Fibroblast of mammary gland (primary cell): ENCODE measurements at regions not wholly inside any gene's neighbourhood (a gene's known extent, or its start where the extent isn't known, plus 50 kb on each side); places are given as distances from the start of the nearest gene placed in this dataset.
"Not testable (repeated sequence)": the region's sequence is repeated elsewhere in the genome, so short reads cannot be mapped to it uniquely, and the experiment has no call there.

ENCODE experiments used
- DNase-seq: peaks from one replicate; pipeline ENCODE4 v3.0.0-alpha.2; 2010; ENCODE audit warnings: low read depth
- H3K4me3 ChIP-seq: 2 replicates; pipeline ENCODE4 v1.5.1; 2011; ENCODE audit warnings: low read depth, mild to moderate bottlenecking, low read length, moderate library complexity; ENCODE audit not compliant: control insufficient read depth
- CTCF ChIP-seq: conservative IDR thresholded peaks from 2 replicates; pipeline ENCODE4 v1.5.1; 2011; ENCODE audit warnings: low read depth, low read length, inconsistent platforms; ENCODE audit not compliant: control insufficient read depth, insufficient read depth

DNA sequence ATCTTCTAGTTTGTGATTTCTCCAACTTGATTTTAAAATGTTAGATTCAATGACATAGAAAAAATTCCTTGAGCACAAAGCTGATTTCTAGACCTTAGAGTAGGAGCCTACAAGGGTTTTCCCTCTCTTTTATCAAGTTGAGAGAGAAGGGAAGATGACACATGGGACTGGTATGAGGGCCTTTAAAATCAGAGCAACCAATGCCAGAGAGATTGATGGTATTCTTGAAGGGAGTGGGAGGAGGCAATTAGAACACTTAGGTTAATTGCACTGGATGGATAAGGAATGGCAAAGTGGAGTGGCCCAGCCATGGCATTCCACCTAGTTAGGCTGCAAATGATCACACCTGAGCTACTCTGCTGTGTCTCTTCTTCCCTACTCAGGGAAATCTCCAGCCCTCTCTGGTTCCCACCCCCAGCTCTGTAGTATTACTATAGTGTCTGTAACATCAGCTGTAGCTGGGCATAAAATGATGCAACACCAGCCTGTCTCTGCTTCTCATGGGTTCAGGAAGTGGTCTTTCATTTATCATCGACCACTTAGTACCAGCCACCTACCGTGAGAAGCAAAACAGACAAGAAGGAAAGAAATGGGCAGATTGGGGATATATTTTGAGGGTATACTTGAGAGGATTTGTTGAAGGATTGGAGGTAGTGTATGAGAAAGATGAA lies 333.6 kb downstream of the DLEU7 start:
- no peak for TF ChIP-seq CTCF
- no peak overlapping the region for H3K4me3 ChIP-seq
- no peak for DNase-seq

GRCh38 chr13:50510885-50511545 lies 332.5 kb downstream of the DLEU7 start:
- H3K4me3 ChIP-seq: not testable (repeated sequence)
- DNase-seq: peak; percentile 28

- no peak overlapping the region for H3K4me3 ChIP-seq
- TF ChIP-seq CTCF: no peak
- no peak for DNase-seq
Observed at GRCh38 chr13:50511877-50512341, 331.6 kb downstream of the DLEU7 start.

GRCh38 chr13:50512474-50513299 lies 330.8 kb downstream of the DLEU7 start:
- no peak for TF ChIP-seq CTCF
- H3K4me3 ChIP-seq: no peak overlapping the region
- peak; percentile 41 for DNase-seq

- TF ChIP-seq CTCF: no peak
- no peak for DNase-seq
- no peak overlapping the region for H3K4me3 ChIP-seq
Observed at GRCh38 chr13:50513300-50513877, 330.1 kb downstream of the DLEU7 start.

DNA sequence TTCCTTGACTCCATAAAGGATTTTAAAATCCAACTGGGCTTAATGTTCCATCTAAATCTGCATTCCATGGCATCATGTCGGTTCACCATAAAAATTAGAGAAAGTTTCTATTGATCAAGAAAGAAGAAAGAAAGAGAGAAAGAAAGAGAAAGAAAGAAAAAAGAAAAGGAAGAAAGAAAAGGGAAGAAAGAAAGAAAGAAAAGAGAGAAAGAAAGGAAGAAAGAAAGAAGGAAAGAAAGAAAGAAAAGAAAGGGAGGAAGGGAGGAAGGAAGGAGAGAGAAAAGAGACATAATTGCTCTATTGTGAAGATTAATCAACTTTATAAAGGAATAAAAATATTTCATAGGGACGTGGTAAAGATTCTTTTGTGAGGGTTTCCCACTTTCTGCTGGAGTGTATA lies 329.2 kb downstream of the DLEU7 start:
- TF ChIP-seq CTCF: no peak
- no peak overlapping the region for H3K4me3 ChIP-seq
- no peak for DNase-seq
